ELF-1 (cell line): ENCODE measurements at regions not wholly inside any gene's neighbourhood (a gene's known extent, or its start where the extent isn't known, plus 50 kb on each side); places are given as distances from the start of the nearest gene placed in this dataset.
"Not testable (repeated sequence)": the region's sequence is repeated elsewhere in the genome, so short reads cannot be mapped to it uniquely, and the experiment has no call there.

Experiments used
- DNase-seq: peaks from one replicate; pipeline ENCODE4 v3.0.0-alpha.2; 2016; ENCODE audit warnings: low read depth, low spot score

DNA sequence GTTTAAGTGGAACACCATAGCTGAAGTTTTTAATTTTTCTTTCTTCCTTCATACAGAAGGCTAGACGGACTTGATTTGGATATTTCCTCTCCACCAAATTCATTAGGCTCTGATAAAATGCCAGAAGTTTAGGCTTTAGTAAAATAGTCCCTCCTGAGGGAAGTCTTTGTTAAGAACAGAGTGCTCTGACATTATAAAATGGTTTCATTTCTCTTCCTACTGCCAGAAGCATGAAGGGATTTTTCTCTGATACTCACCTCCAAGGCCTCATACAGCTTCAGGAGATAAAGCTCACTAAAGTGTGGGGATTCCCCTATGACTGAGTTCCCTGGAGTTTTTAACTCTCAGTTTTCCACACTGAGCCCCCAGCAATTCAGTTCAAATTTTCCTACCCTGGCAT is 1489.6 kb downstream of the REEP3 start:
- no peak for DNase-seq

DNA sequence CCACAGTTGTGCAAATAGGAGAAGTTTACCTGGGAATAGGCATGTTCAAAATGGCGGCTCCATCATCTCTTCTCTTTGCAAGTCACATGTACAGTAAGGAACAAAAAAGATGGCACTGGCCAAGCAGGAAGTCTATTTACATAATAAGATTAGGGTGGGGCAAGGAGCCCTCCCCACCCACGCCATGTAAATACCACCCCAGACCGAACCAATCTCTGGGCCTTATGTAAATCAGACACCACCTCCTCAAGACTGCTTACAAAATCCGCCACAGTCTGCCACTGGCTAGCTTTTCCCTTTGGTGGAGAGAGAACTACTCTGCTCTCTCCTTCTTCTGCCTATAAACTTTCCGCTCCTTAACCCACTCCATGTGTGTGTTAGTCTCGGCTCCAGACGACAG is 1496.3 kb downstream of the REEP3 start:
- no peak for DNase-seq

GRCh38 chr10:65024886-65025285 is 1503.7 kb downstream of the REEP3 start:
- no peak for DNase-seq

DNA sequence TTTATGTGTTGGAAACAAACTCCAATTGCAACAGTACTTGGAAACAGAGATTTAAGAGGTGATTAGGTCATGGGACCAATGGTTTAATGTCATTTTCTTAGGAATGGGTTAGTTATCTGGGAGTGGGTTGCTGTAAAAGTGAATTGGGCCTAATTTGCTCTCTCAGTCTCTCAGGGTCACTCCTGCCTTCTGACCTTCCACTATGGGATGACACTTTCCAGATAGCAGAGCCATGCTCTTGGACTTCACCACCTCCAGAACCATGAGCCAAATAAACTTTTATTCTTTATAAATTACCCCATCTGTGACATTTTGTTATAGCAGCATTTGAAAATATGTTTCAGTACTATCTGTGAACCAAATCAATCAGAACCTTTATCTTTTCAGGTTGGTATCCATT is 1509.1 kb downstream of the REEP3 start:
- DNase-seq, result no peak

DNA sequence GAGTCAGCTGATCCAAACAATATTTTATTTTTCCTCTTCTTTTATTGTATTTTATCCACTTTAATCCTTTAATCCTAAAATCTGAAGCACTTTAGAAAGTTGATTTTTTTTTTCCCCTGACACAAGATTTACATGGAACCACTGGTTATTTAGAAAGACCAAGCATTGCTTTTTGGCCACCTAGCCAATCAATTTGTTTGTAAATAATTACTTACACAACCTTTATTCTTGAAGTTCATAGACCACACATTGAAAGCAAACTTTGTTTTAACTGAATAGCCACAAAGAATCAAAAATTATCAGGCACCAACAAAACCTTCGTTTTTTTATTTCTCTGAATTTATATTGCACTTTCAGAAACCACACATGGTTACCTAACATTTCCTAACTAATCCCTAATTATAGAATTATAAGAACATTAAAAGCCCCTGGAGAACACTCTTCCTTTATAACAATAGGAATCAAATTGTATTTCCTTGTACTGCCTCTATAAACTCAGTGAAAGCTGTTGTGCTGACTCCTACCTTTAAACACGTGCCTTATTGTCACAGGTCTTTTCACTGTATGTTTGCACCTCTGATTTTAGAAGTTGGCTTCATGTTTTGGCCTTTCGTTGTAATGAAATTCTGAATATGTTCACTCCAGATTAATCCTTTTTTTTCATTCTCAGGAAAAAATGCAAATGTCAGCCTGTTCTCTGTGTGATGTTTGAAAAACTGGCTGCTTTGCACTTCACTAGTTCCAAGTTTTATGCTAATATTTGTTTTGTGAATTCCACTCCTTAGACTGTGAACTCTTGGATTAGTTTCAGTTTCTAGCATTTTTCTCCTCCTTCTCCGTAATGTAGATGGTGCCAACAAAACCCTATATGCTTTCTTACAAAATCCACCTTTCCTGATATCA is 1511.9 kb downstream of the REEP3 start:
- no peak for DNase-seq

GRCh38 chr10:65033957-65034356 is 1512.8 kb downstream of the REEP3 start:
- no peak for DNase-seq

DNA sequence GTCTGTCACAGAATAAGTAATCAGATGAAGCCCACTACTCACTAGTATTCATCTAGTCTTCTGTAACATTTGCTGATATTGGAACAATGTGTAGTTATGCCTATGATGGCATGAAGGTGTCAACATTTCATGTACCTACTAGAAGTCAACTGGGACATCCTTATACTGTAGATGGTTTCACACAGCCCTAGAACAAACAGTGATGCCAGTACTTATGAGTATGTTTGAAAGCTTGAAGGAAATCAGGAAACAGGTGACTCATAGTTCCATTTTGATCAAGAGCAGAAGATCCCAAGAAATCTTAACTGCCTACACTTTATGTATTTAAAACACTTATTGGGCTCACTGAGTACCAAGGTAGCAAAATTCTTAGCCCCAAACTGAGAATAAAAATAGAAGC is 1519.6 kb downstream of the REEP3 start:
- no peak for DNase-seq

- DNase-seq, result no peak
Measured at GRCh38 chr10:65041307-65041706, 1520.1 kb downstream of the REEP3 start.

- no peak for DNase-seq
Measured at GRCh38 chr10:65042496-65042895, 1521.3 kb downstream of the REEP3 start.

DNA sequence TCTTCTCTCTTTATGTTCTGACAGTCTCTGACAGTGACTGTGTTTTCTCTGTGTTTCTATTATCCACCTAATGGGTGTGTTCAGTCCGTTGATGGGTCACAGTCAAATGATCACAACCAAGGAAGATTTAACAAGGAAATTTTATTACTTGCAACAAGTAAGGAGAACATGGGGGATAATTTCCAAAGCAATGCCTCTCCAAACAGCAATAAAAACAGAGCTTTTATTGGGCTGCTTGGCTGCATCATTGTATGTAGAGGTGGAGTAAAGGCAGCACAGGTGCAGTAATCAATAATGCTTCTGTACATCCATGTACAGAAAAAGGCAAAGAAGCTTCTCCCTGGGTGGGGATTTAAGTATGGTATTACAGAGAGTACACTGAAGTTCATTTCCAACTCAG is 1525.6 kb downstream of the REEP3 start:
- DNase-seq, result no peak

- not testable (repeated sequence) for DNase-seq
Measured at GRCh38 chr10:65052111-65052510, 1530.9 kb downstream of the REEP3 start.

DNA sequence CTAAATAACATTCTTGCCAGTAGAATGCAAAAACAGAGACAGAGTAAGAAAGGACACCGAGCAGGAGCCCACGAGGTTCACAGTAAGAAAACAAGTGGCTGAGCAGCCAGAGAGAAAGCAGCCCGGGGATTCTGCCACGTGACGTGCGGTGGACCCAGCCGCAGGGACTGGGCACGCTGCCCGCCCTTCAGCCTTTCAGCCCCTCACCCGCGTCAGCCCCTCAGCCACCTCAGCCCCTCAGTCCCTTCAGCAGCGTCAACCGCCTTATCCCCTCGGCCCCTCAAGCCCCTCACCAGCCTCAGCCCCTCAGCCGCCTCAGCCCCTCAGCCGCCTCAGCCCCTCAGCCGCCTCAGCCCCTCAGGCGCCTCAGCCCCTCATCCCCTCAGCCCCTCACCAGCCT is 1532.2 kb downstream of the REEP3 start:
- DNase-seq, result not testable (repeated sequence)

DNA sequence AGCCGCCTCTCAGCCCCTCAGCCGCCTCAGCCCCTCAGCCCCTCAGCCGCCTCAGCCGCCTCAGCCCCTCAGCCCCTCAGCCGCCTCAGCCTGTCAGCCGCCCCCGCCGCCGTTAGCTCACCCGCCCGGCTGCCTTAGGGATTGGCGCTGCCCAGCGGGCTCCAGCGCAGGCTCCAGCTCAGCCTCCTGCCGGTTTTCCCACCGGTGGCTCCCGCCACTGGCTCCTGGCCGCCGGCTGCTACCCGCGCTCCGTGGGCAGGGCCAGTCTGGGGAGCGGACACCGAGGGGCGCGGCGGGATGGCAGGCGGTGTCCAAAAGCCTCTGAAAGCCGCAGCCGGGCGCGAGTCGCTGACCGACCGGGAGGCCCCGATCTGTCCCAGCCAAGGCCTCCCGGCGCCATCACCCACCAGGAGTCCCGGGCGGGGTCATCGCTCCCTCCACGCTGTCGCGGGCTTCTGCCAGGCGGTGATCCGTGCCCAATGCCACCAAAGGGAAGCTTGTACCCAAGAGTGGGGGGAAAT is 1532.7 kb downstream of the REEP3 start:
- peak; percentile 18 for DNase-seq

- DNase-seq, result not testable (repeated sequence)
Measured at GRCh38 chr10:65054701-65055100, 1533.5 kb downstream of the REEP3 start.

DNA sequence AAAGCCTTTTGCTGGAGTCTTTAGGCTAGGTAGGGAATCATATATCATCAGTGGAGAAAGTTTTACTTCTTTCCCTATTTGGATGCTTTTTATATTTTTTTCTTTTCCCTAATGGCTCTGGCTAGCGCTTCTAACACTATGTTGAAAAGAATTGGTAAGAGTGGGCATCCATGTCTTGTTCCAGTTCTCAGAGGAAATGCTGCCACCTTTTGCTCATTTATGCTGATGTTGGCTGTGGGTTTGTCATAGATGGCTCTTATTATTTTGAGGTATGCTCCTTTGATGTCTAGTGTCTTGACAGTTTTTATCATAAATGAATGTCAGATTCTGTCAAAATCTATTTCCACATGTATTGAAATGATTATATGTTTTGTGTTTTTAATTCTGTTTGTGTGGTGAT is 1544.1 kb downstream of the REEP3 start:
- DNase-seq, result no peak

- no peak for DNase-seq
Measured at GRCh38 chr10:65083222-65083621, 1562.0 kb downstream of the REEP3 start.

DNA sequence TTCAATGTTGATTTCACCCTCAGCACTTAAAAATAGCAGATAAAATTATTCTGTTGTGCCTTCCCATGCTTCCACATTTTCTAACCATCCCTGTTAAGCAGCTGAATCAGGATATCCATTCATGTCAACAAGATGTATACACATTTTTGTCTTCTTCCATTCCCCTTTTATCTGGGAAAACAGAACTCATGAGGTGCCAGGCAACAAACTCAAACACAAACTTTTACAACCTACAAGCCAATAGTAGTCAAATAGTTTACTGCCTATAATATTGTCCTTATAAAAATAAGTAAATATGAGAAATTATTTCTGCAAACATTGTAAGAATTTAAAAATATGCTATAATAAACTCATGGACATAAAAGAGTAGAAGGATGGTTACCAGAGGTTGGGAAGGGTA is 1569.8 kb downstream of the REEP3 start:
- no peak for DNase-seq

- no peak for DNase-seq
Measured at GRCh38 chr10:65100146-65100545, 1578.9 kb downstream of the REEP3 start.

DNA sequence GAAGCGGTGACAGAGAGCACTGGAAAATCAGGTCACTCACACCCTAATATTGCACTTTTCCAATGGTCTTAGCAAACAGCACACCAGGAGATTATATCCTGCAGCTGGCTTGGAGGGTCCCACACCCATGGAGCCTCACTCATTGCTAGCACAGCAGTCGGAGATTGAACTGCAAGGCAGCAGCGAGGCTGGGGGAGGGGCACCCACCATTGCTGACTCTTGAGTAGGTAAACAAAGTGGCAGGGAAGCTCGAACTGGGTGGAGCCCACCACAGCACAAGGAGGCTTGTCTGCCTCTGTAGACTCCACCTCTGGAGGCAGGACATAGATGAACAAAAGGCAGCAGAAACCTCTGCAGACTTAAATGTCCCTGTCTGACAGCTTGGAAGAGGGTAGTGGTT is 1579.7 kb downstream of the REEP3 start:
- not testable (repeated sequence) for DNase-seq

DNA sequence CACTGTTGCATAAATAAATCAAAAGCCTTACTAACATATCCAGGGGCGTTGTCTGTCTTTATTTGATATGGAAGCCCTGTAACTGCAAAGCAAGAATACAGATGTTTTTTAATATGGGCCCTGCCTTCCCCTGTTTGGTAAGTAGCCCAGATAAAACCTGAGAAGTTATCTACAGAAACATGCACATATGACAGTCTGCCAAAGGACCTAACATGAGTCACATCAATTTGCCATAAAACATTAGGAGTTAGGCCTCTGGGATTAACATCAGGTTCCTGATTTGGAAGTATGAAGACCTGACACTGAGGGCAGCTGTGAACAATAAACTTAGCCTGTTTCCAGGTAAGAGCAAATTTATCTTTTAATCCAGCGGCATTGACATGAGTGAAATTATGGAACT is 1588.8 kb downstream of the REEP3 start:
- no peak for DNase-seq

- DNase-seq, result not testable (repeated sequence)
Measured at GRCh38 chr10:65111059-65111458, 1589.9 kb downstream of the REEP3 start.

- DNase-seq, result no peak
Measured at GRCh38 chr10:65112573-65112972, 1591.4 kb downstream of the REEP3 start.

- DNase-seq, result no peak
Measured at GRCh38 chr10:65123120-65123519, 1601.9 kb downstream of the REEP3 start.
